ENCODE measurements at regions not wholly inside any gene's neighbourhood (a gene's known extent, or its start where the extent isn't known, plus 50 kb on each side); places are given as distances from the start of the nearest gene placed in this dataset.

GRCh38 chr5:5009240-5009639, 130.9 kb upstream of the ADAMTS16 start:
- no peak for DNase-seq (ENCODE audit: low read depth)

GRCh38 chr5:5011151-5011550, 129.0 kb upstream of the ADAMTS16 start:
- DNase-seq (ENCODE audit: low read depth): no peak

- DNase-seq (ENCODE audit: low read depth): no peak
These were observed 125.4 kb upstream of the ADAMTS16 start for GRCh38 chr5:5014586-5015235.

GRCh38 chr5:5017827-5018577, 122.1 kb upstream of the ADAMTS16 start:
- DNase-seq (ENCODE audit: low read depth): no peak

- DNase-seq (ENCODE audit: low read depth): no peak
These were observed 121.6 kb upstream of the ADAMTS16 start for GRCh38 chr5:5018578-5018970.

GRCh38 chr5:5021436-5021835, 118.7 kb upstream of the ADAMTS16 start:
- DNase-seq (ENCODE audit: low read depth): no peak

GRCh38 chr5:5025098-5025773, 114.9 kb upstream of the ADAMTS16 start:
- no peak for DNase-seq (ENCODE audit: low read depth)

- no peak for DNase-seq (ENCODE audit: low read depth)
These were observed 114.2 kb upstream of the ADAMTS16 start for GRCh38 chr5:5025774-5026408.

GRCh38 chr5:5026409-5026785, 113.7 kb upstream of the ADAMTS16 start:
- no peak for DNase-seq (ENCODE audit: low read depth)

- no peak for DNase-seq (ENCODE audit: low read depth)
These were observed 108.5 kb upstream of the ADAMTS16 start for GRCh38 chr5:5031665-5032064.

GRCh38 chr5:5037674-5038073, 102.5 kb upstream of the ADAMTS16 start:
- DNase-seq (ENCODE audit: low read depth): no peak

GRCh38 chr5:5039918-5040317, 100.2 kb upstream of the ADAMTS16 start:
- no peak for DNase-seq (ENCODE audit: low read depth)

- DNase-seq (ENCODE audit: low read depth): no peak
These were observed 99.4 kb upstream of the ADAMTS16 start for GRCh38 chr5:5040712-5041111.

GRCh38 chr5:5042806-5043205, 97.3 kb upstream of the ADAMTS16 start:
- DNase-seq (ENCODE audit: low read depth): no peak

GRCh38 chr5:5043346-5043745, 96.8 kb upstream of the ADAMTS16 start:
- DNase-seq (ENCODE audit: low read depth): no peak

- DNase-seq (ENCODE audit: low read depth): no peak
These were observed 95.8 kb upstream of the ADAMTS16 start for GRCh38 chr5:5044247-5044840.

- DNase-seq (ENCODE audit: low read depth): no peak
These were observed 93.2 kb upstream of the ADAMTS16 start for GRCh38 chr5:5046680-5047502.

- no peak for DNase-seq (ENCODE audit: low read depth)
These were observed 89.3 kb upstream of the ADAMTS16 start for GRCh38 chr5:5050801-5051200.

- DNase-seq (ENCODE audit: low read depth): no peak
These were observed 84.4 kb upstream of the ADAMTS16 start for GRCh38 chr5:5055712-5056111.

GRCh38 chr5:5061836-5062235, 78.3 kb upstream of the ADAMTS16 start:
- DNase-seq (ENCODE audit: low read depth): no peak

- DNase-seq (ENCODE audit: low read depth): no peak
These were observed 77.4 kb upstream of the ADAMTS16 start for GRCh38 chr5:5062525-5063302.
